ENCODE measurements at regions not wholly inside any gene's neighbourhood (a gene's known extent, or its start where the extent isn't known, plus 50 kb on each side); places are given as distances from the start of the nearest gene placed in this dataset.

- TF ChIP-seq GATA3 (IDR thresholded peaks at IDR 0.05; ENCODE audit: low read depth, low read length), result no peak
Observed at GRCh38 chr13:47892374-47892773, 108.7 kb downstream of the SUCLA2 start.

GRCh38 chr13:47890146-47890814 lies 110.8 kb downstream of the SUCLA2 start:
- no peak for TF ChIP-seq GATA3 (IDR thresholded peaks at IDR 0.05; ENCODE audit: low read depth, low read length)
- TF ChIP-seq GATA2 (IDR thresholded peaks at IDR 0.05; ENCODE audit: low read depth, low read length), result no peak

GRCh38 chr13:47886314-47886713 lies 114.8 kb downstream of the SUCLA2 start:
- TF ChIP-seq GATA2 (IDR thresholded peaks at IDR 0.05; ENCODE audit: low read depth, low read length) (no peak), GATA3 (IDR thresholded peaks at IDR 0.05; ENCODE audit: low read depth, low read length) (no peak)

GRCh38 chr13:47875201-47875600 lies 125.9 kb downstream of the SUCLA2 start:
- TF ChIP-seq GATA3 (IDR thresholded peaks at IDR 0.05; ENCODE audit: low read depth, low read length) (no peak), GATA2 (IDR thresholded peaks at IDR 0.05; ENCODE audit: low read depth, low read length) (no peak)

- no peak for TF ChIP-seq GATA2 (IDR thresholded peaks at IDR 0.05; ENCODE audit: low read depth, low read length)
- TF ChIP-seq GATA3 (IDR thresholded peaks at IDR 0.05; ENCODE audit: low read depth, low read length), result no peak
Observed at GRCh38 chr13:47869776-47870175, 131.3 kb downstream of the SUCLA2 start.

- TF ChIP-seq GATA2 (IDR thresholded peaks at IDR 0.05; ENCODE audit: low read depth, low read length) (no peak), GATA3 (IDR thresholded peaks at IDR 0.05; ENCODE audit: low read depth, low read length) (no peak)
Observed at GRCh38 chr13:47865883-47866282, 135.2 kb downstream of the SUCLA2 start.

- TF ChIP-seq GATA2 (IDR thresholded peaks at IDR 0.05; ENCODE audit: low read depth, low read length) (no peak), GATA3 (IDR thresholded peaks at IDR 0.05; ENCODE audit: low read depth, low read length) (no peak)
Observed at GRCh38 chr13:47862841-47863240, 138.2 kb downstream of the SUCLA2 start.

GRCh38 chr13:47859165-47859564 lies 141.9 kb downstream of the SUCLA2 start:
- TF ChIP-seq GATA3 (IDR thresholded peaks at IDR 0.05; ENCODE audit: low read depth, low read length), result no peak
- no peak for TF ChIP-seq GATA2 (IDR thresholded peaks at IDR 0.05; ENCODE audit: low read depth, low read length)

GRCh38 chr13:47858042-47859025 lies 142.7 kb downstream of the SUCLA2 start:
- TF ChIP-seq GATA2 (IDR thresholded peaks at IDR 0.05; ENCODE audit: low read depth, low read length), result no peak
- no peak for TF ChIP-seq GATA3 (IDR thresholded peaks at IDR 0.05; ENCODE audit: low read depth, low read length)

- TF ChIP-seq GATA2 (IDR thresholded peaks at IDR 0.05; ENCODE audit: low read depth, low read length) (no peak), GATA3 (IDR thresholded peaks at IDR 0.05; ENCODE audit: low read depth, low read length) (no peak)
Observed at GRCh38 chr13:47853236-47853635, 147.8 kb downstream of the SUCLA2 start.

- TF ChIP-seq GATA2 (IDR thresholded peaks at IDR 0.05; ENCODE audit: low read depth, low read length) (no peak), GATA3 (IDR thresholded peaks at IDR 0.05; ENCODE audit: low read depth, low read length) (no peak)
Observed at GRCh38 chr13:47846886-47847285, 154.2 kb downstream of the SUCLA2 start.

GRCh38 chr13:47845981-47846380 lies 155.1 kb downstream of the SUCLA2 start:
- no peak for TF ChIP-seq GATA3 (IDR thresholded peaks at IDR 0.05; ENCODE audit: low read depth, low read length)
- no peak for TF ChIP-seq GATA2 (IDR thresholded peaks at IDR 0.05; ENCODE audit: low read depth, low read length)

- TF ChIP-seq GATA3 (IDR thresholded peaks at IDR 0.05; ENCODE audit: low read depth, low read length) (no peak), GATA2 (IDR thresholded peaks at IDR 0.05; ENCODE audit: low read depth, low read length) (no peak)
Observed at GRCh38 chr13:47843005-47843404, 158.1 kb downstream of the SUCLA2 start.

GRCh38 chr13:47841151-47841550 lies 159.9 kb downstream of the SUCLA2 start:
- TF ChIP-seq GATA3 (IDR thresholded peaks at IDR 0.05; ENCODE audit: low read depth, low read length) (no peak), GATA2 (IDR thresholded peaks at IDR 0.05; ENCODE audit: low read depth, low read length) (no peak)

- TF ChIP-seq GATA3 (IDR thresholded peaks at IDR 0.05; ENCODE audit: low read depth, low read length) (no peak), GATA2 (IDR thresholded peaks at IDR 0.05; ENCODE audit: low read depth, low read length) (no peak)
Observed at GRCh38 chr13:47837906-47838305, 163.2 kb downstream of the SUCLA2 start.
